LNCaP clone FGC (cell line): ENCODE measurements at regions not wholly inside any gene's neighbourhood (a gene's known extent, or its start where the extent isn't known, plus 50 kb on each side); places are given as distances from the start of the nearest gene placed in this dataset.

Experiments used
- DNase-seq: peaks from one replicate; pipeline ENCODE4 v3.0.0-alpha.2; 2011; ENCODE audit warnings: low read depth
- H3K4me3 ChIP-seq: 2 replicates; pipeline ENCODE4 v1.5.1; 2011; ENCODE audit warnings: mild to moderate bottlenecking, low read depth, low read length, control low read depth
- CTCF ChIP-seq: IDR thresholded peaks from 2 replicates; pipeline ENCODE4 v1.5.1; 2012; ENCODE audit warnings: mild to moderate bottlenecking; ENCODE audit not compliant: control insufficient read depth, insufficient read depth; ENCODE audit errors: extremely low read depth

- DNase-seq, result no peak
- no peak overlapping the region for H3K4me3 ChIP-seq
- no peak for TF ChIP-seq CTCF
Observed at GRCh38 chr10:36766415-36766810, 359.0 kb upstream of the ANKRD30A start.

GRCh38 chr10:36765782-36766414 is 359.5 kb upstream of the ANKRD30A start:
- DNase-seq, result no peak
- no peak for TF ChIP-seq CTCF
- no peak overlapping the region for H3K4me3 ChIP-seq

GRCh38 chr10:36764823-36765222 is 360.6 kb upstream of the ANKRD30A start:
- TF ChIP-seq CTCF, result no peak
- DNase-seq, result no peak
- H3K4me3 ChIP-seq, result no peak overlapping the region

GRCh38 chr10:36761121-36761520 is 364.3 kb upstream of the ANKRD30A start:
- no peak overlapping the region for H3K4me3 ChIP-seq
- no peak for DNase-seq
- TF ChIP-seq CTCF, result no peak

GRCh38 chr10:36759141-36759805 is 366.1 kb upstream of the ANKRD30A start:
- no peak for TF ChIP-seq CTCF
- no peak overlapping the region for H3K4me3 ChIP-seq
- no peak for DNase-seq

GRCh38 chr10:36748128-36748871 is 377.1 kb upstream of the ANKRD30A start:
- H3K4me3 ChIP-seq, result no peak overlapping the region
- no peak for TF ChIP-seq CTCF
- no peak for DNase-seq
